ENCODE measurements at regions not wholly inside any gene's neighbourhood (a gene's known extent, or its start where the extent isn't known, plus 50 kb on each side); places are given as distances from the start of the nearest gene placed in this dataset.

- TF ChIP-seq MAX (IDR thresholded peaks at IDR 0.05) (no peak), EGR1 (IDR thresholded peaks at IDR 0.05; ENCODE audit: low read depth in 2 of 2) (no peak), TAF1 (conservative IDR thresholded peaks at IDR 0.05) (no peak), SP1 (IDR thresholded peaks at IDR 0.05) (no peak), HNF4A (conservative IDR thresholded peaks at IDR 0.05) (no peak)
These were observed 151.0 kb upstream of the ATP2B1 start (continued) for GRCh38 chr12:89859508-89860220.

- DNase-seq (ENCODE audit: low spot score), result no peak
- Histone ChIP-seq H3K36me3 (ENCODE audit: control insufficient read depth in 4 of 4, insufficient read depth in 3 of 4, low read depth in 1 of 4, low read length in 3 of 4) (no peaks in the 10 kb centered on the region), H3K27me3 (ENCODE audit: control insufficient read depth in 4 of 4, insufficient read depth in 4 of 4, low read length in 3 of 4) (no peaks in the 10 kb centered on the region), H3K4me3 (ENCODE audit: low read depth in 1 of 3, low read length in 3 of 3) (no peak overlapping the region), H3K4me1 (ENCODE audit: control insufficient read depth in 4 of 4, insufficient read depth in 4 of 4, low read length in 3 of 4) (no peaks in the 10 kb centered on the region), H3K9ac (ENCODE audit: low read depth in 1 of 2, low read length in 2 of 2) (no peak overlapping the region), H3K9me3 (ENCODE audit: control insufficient read depth in 4 of 4, low read length in 3 of 4) (no peaks in the 10 kb centered on the region), H3K27ac (ENCODE audit: low read depth in 1 of 2, low read length in 2 of 2) (no peak overlapping the region)
- whole genome bisulfite sequencing, result 81% methylated on average over 3 of the region's 3 CpGs
- TF ChIP-seq YY1 (IDR thresholded peaks at IDR 0.05) (no peak), FOXA1 (IDR thresholded peaks at IDR 0.05) (no peak), RAD21 (IDR thresholded peaks at IDR 0.05) (no peak), JUND (IDR thresholded peaks at IDR 0.05) (no peak), REST (IDR thresholded peaks at IDR 0.05) (no peak), TAF1 (conservative IDR thresholded peaks at IDR 0.05) (no peak), EGR1 (IDR thresholded peaks at IDR 0.05; ENCODE audit: low read depth in 2 of 2) (no peak), GABPA (IDR thresholded peaks at IDR 0.05 in 1 of 2, conservative IDR thresholded peaks at IDR 0.05 in 1 of 2) (no peak), CTCF (IDR thresholded peaks at IDR 0.05; ENCODE audit: low read depth, low read length, missing input control) (no peak), NR2F2 (IDR thresholded peaks at IDR 0.05) (no peak), SP1 (IDR thresholded peaks at IDR 0.05) (no peak), ZBTB33 (IDR thresholded peaks at IDR 0.05) (no peak), MAX (IDR thresholded peaks at IDR 0.05) (no peak), HNF4A (conservative IDR thresholded peaks at IDR 0.05) (no peak), ATF3 (IDR thresholded peaks at IDR 0.05) (no peak)
These were observed 150.1 kb upstream of the ATP2B1 start for GRCh38 chr12:89858718-89859117.
